ENCODE measurements at regions not wholly inside any gene's neighbourhood (a gene's known extent, or its start where the extent isn't known, plus 50 kb on each side); places are given as distances from the start of the nearest gene placed in this dataset.

- TF ChIP-seq ZC3H11A (IDR thresholded peaks at IDR 0.05) (no peak), RARB (CRISPR knock-in tag; IDR thresholded peaks at IDR 0.05) (no peak)
These were observed 278.9 kb upstream of the SOX5 start for GRCh38 chr12:24228371-24228770.
